CD4-positive, alpha-beta memory T cell (primary cell): ENCODE measurements at regions not wholly inside any gene's neighbourhood (a gene's known extent, or its start where the extent isn't known, plus 50 kb on each side); places are given as distances from the start of the nearest gene placed in this dataset.

Source experiments
- CTCF ChIA-PET: fragments of 350-600 bp; sonication (Branson Sonifier 250); formaldehyde crosslinking; loops from one replicate; lab custom pipeline; 2021; ENCODE audit warnings: inconsistent platforms; ENCODE audit not compliant: partially characterized antibody; lab: Charles Lee
- POLR2A ChIA-PET: fragments of 350-600 bp; sonication (Branson Sonifier 250); formaldehyde crosslinking; loops from one replicate; lab custom pipeline; 2021; ENCODE audit not compliant: partially characterized antibody; lab: Charles Lee
- DNase-seq, 5 donors: peaks; one replicate each; pipeline versions ENCODE4 v3.0.0 to v3.0.0-alpha.2; 2020 to 2022; ENCODE audit warnings: mixed read lengths in 1 of 5
- H3K27ac ChIP-seq: one replicate; pipeline ENCODE4 v1.7.0; 2013; ENCODE audit warnings: low read depth, low read length
- H3K27me3 ChIP-seq: 2 replicates; pipeline ENCODE4 v1.7.0; 2013; ENCODE audit warnings: mild to moderate bottlenecking, low read length, moderate library complexity; ENCODE audit not compliant: insufficient read depth
- H3K36me3 ChIP-seq: 2 replicates; pipeline ENCODE4 v1.7.0; 2013; ENCODE audit warnings: mild to moderate bottlenecking, low read length, moderate library complexity; ENCODE audit not compliant: insufficient read depth
- H3K4me1 ChIP-seq: 2 replicates; pipeline ENCODE4 v1.7.0; 2013; ENCODE audit warnings: mild to moderate bottlenecking, low read length, moderate library complexity; ENCODE audit not compliant: insufficient read depth
- H3K4me3 ChIP-seq, 2 donors: one replicate each; pipeline ENCODE4 v1.7.0; 2013; ENCODE audit warnings: low read length in 2 of 2, mild to moderate bottlenecking in 1 of 2
- H3K9me3 ChIP-seq, 2 donors: one replicate each; pipeline ENCODE4 v1.7.0; 2013; ENCODE audit warnings: low read length in 2 of 2, control low read depth in 1 of 2; ENCODE audit not compliant: control insufficient read depth in 1 of 2
- H3K27ac Mint-ChIP-seq, 7 donors: one replicate each; pipeline ENCODE4 v1.8.0; 2020 to 2021; ENCODE audit warnings: mixed read lengths in 7 of 7, mild to moderate bottlenecking in 6 of 7, inconsistent platforms in 3 of 7, moderate library complexity in 3 of 7
- H3K27me3 Mint-ChIP-seq, 2 donors: one replicate each; pipeline ENCODE4 v1.8.0; 2020 to 2021; ENCODE audit warnings: mixed read lengths in 2 of 2
- H3K36me3 Mint-ChIP-seq, 2 donors: one replicate each; pipeline ENCODE4 v1.8.0; 2020 to 2021; ENCODE audit warnings: mixed read lengths in 2 of 2, inconsistent platforms in 1 of 2, mild to moderate bottlenecking in 1 of 2
- H3K4me1 Mint-ChIP-seq, 4 donors: one replicate each; pipeline ENCODE4 v1.8.0; 2020 to 2021; ENCODE audit warnings: mixed read lengths in 4 of 4, mild to moderate bottlenecking in 1 of 4
- H3K4me3 Mint-ChIP-seq, 8 donors: one replicate each; pipeline ENCODE4 v1.8.0; 2020 to 2021; ENCODE audit warnings: mixed read lengths in 8 of 8, mild to moderate bottlenecking in 7 of 8, moderate library complexity in 6 of 8, inconsistent platforms in 3 of 8
- H3K9me3 Mint-ChIP-seq, 8 donors: one replicate each; pipeline ENCODE4 v1.8.0; 2020 to 2021; ENCODE audit warnings: mixed read lengths in 8 of 8, mild to moderate bottlenecking in 5 of 8, inconsistent platforms in 3 of 8, moderate library complexity in 1 of 8
- intact Hi-C: fragments of 100-400 bp; cut with micrococcal nuclease; formaldehyde crosslinking; loops from one replicate; pipeline ENCODE4 v1.15.1; 2023

- Histone ChIP-seq H3K4me3 (no peak overlapping the region), H3K27me3 (no peaks in the 10 kb centered on the region), H3K9me3 (no peaks in the 10 kb centered on the region), H3K27ac (no peak overlapping the region), H3K36me3 (no peaks in the 10 kb centered on the region), H3K4me1 (no peaks in the 10 kb centered on the region)
- ChIA-PET CTCF (no interaction called here), POLR2A (no interaction called here)
- intact Hi-C loops: no loop called here
- DNase-seq: no peak
- Mint-ChIP-seq H3K4me3 (no peak overlapping the region), H3K27me3 (peaks cover 3 to 11% of the 10 kb centered on the region in 2 donors), H3K36me3 (no peaks in the 10 kb centered on the region), H3K9me3 (peaks cover 0 to 4% (median 0%) of the 10 kb centered on the region in 8 donors), H3K4me1 (peaks cover 0 to 5% (median 3%) of the 10 kb centered on the region in 4 donors), H3K27ac (no peak overlapping the region)
Measured at GRCh38 chr15:39250460-39251186, 330.3 kb upstream of the THBS1 start.

- H3K9me3 Mint-ChIP-seq: peaks cover 0 to 4% (median 0%) of the 10 kb centered on the region in 8 donors
- Histone ChIP-seq H3K27ac (no peak overlapping the region), H3K4me3 (no peak overlapping the region), H3K9me3 (no peaks in the 10 kb centered on the region), H3K36me3 (no peaks in the 10 kb centered on the region), H3K4me1 (no peaks in the 10 kb centered on the region), H3K27me3 (no peaks in the 10 kb centered on the region)
- peaks cover 3 to 8% of the 10 kb centered on the region in 2 donors for H3K27me3 Mint-ChIP-seq
- intact Hi-C loops: no loop called here
- ChIA-PET CTCF (no interaction called here), POLR2A (no interaction called here)
- H3K36me3 Mint-ChIP-seq: no peaks in the 10 kb centered on the region
- no peak for DNase-seq
- peaks cover 0 to 5% (median 3%) of the 10 kb centered on the region in 4 donors for H3K4me1 Mint-ChIP-seq
- H3K4me3 Mint-ChIP-seq: no peak overlapping the region
- no peak overlapping the region for H3K27ac Mint-ChIP-seq
Measured at GRCh38 chr15:39251413-39252133, 329.3 kb upstream of the THBS1 start.

DNA sequence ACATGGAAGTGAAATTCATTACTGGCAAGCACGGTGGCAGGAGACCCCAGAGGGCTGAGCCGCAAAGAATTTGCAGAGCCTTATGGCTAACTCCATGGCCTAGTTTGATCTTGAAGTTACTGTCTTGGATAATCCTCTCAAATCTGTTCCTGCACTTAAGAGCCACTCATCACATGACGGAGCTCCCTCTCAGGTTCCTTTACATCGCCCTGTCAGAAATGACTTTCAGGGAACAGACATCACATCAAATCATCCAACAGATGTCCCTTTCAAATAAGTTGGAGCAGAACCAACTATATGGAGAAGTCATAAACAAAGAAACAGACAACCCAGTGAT is 328.8 kb upstream of the THBS1 start:
- H3K4me3 Mint-ChIP-seq: no peak overlapping the region
- POLR2A ChIA-PET: no interaction called here
- CTCF ChIA-PET: no interaction called here

DNA sequence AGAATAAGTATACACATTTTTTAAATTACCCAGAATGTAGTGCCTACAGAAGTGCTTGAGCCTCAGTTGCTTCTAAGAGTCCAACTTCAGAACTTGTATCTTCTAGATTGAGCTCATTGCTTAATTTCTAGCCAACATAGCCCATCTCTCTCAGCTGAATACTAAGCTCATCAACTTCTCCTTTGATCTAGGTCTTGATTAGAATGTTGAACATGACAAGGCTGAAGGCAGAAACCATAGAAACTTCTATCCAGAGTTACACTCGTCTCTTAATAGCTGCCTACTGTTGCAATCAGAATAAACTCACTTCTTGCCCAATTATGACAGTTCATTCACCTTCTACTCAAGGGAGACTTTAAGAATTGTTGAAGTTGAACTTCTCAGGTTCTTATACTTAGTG is 327.3 kb upstream of the THBS1 start:
- Histone ChIP-seq H3K4me3 (no peak overlapping the region), H3K27me3 (no peaks in the 10 kb centered on the region), H3K36me3 (no peaks in the 10 kb centered on the region), H3K27ac (no peak overlapping the region), H3K9me3 (no peaks in the 10 kb centered on the region), H3K4me1 (no peaks in the 10 kb centered on the region)
- ChIA-PET POLR2A (no interaction called here), CTCF (interaction anchor here (1.0 to 1.4 kb wide), 2 partner anchors 10 to 12 kb away, joined by 3 to 4 read pairs; no protein-coding TSS in a partner anchor)
- H3K4me3 Mint-ChIP-seq: no peak overlapping the region
- peaks cover 0 to 5% (median 3%) of the 10 kb centered on the region in 4 donors for H3K4me1 Mint-ChIP-seq
- intact Hi-C loops: no loop called here
- H3K36me3 Mint-ChIP-seq: no peaks in the 10 kb centered on the region
- no peak overlapping the region for H3K27ac Mint-ChIP-seq
- peaks cover 0 to 4% (median 0%) of the 10 kb centered on the region in 8 donors for H3K9me3 Mint-ChIP-seq
- H3K27me3 Mint-ChIP-seq: peaks cover 8 to 9% of the 10 kb centered on the region in 2 donors
- DNase-seq: no peak

More for the DNA sequence above, 328.8 kb upstream of the THBS1 start:
- H3K27me3 Mint-ChIP-seq: peaks cover 4 to 9% of the 10 kb centered on the region in 2 donors
- DNase-seq: no peak
- H3K27ac Mint-ChIP-seq: no peak overlapping the region
- H3K27me3 ChIP-seq: no peaks in the 10 kb centered on the region
- intact Hi-C loops: no loop called here
- no peaks in the 10 kb centered on the region for H3K9me3 ChIP-seq
- no peaks in the 10 kb centered on the region for H3K36me3 Mint-ChIP-seq
- peaks cover 0 to 5% (median 3%) of the 10 kb centered on the region in 4 donors for H3K4me1 Mint-ChIP-seq
- H3K4me1 ChIP-seq: no peaks in the 10 kb centered on the region
- H3K36me3 ChIP-seq: no peaks in the 10 kb centered on the region
- peaks cover 0 to 4% (median 0%) of the 10 kb centered on the region in 8 donors for H3K9me3 Mint-ChIP-seq
- no peak overlapping the region for H3K4me3 ChIP-seq
- no peak overlapping the region for H3K27ac ChIP-seq

GRCh38 chr15:39254181-39254580 is 326.7 kb upstream of the THBS1 start:
- H3K4me3 ChIP-seq: no peak overlapping the region
- H3K4me3 Mint-ChIP-seq: no peak overlapping the region
- no peak for DNase-seq
- CTCF ChIA-PET: interaction anchor here (1.0 to 1.4 kb wide), 2 partner anchors 11 kb away, joined by 3 to 4 read pairs; no protein-coding TSS in a partner anchor
- no peak overlapping the region for H3K27ac Mint-ChIP-seq
- POLR2A ChIA-PET: no interaction called here
- H3K27me3 Mint-ChIP-seq: peaks cover 8 to 9% of the 10 kb centered on the region in 2 donors
- H3K9me3 ChIP-seq: no peaks in the 10 kb centered on the region
- peaks cover 0 to 4% (median 0%) of the 10 kb centered on the region in 8 donors for H3K9me3 Mint-ChIP-seq
- no peaks in the 10 kb centered on the region for H3K27me3 ChIP-seq
- H3K4me1 ChIP-seq: no peaks in the 10 kb centered on the region
- intact Hi-C loops: no loop called here
- H3K36me3 Mint-ChIP-seq: no peaks in the 10 kb centered on the region
- no peak overlapping the region for H3K27ac ChIP-seq
- peaks cover 0 to 5% (median 3%) of the 10 kb centered on the region in 4 donors for H3K4me1 Mint-ChIP-seq
- no peaks in the 10 kb centered on the region for H3K36me3 ChIP-seq

- Mint-ChIP-seq H3K4me3 (no peak overlapping the region), H3K27ac (no peak overlapping the region), H3K9me3 (peaks cover 0 to 10% (median 1%) of the 10 kb centered on the region in 8 donors), H3K4me1 (peaks cover 0 to 1% (median 0%) of the 10 kb centered on the region in 4 donors), H3K36me3 (no peaks in the 10 kb centered on the region), H3K27me3 (peaks cover 8 to 10% of the 10 kb centered on the region in 2 donors)
- POLR2A ChIA-PET: no interaction called here
- intact Hi-C loops: no loop called here
- CTCF ChIA-PET: no interaction called here
- Histone ChIP-seq H3K27me3 (no peaks in the 10 kb centered on the region), H3K36me3 (no peaks in the 10 kb centered on the region), H3K9me3 (no peaks in the 10 kb centered on the region), H3K27ac (no peak overlapping the region), H3K4me3 (no peak overlapping the region), H3K4me1 (no peaks in the 10 kb centered on the region)
- no peak for DNase-seq
Measured at GRCh38 chr15:39255760-39256159, 325.1 kb upstream of the THBS1 start.

DNA sequence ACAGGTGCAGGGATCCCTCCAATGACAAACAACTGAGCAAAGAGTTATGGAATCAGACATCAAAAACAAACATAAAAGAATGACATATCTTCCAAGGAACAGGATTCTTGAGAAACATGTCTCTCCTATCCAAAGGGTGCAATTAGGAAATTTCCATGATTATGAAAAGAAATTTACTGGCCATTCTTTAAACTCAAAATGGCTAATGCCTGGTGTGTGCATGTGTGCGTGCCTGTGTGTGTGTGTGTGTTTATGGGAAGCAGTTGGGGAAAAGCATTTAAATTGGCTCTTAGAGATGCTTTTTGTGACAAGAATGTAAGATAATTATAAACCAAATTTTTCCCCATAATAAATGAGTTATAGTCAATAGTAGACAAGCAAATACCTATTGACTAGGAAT is 320.5 kb upstream of the THBS1 start:
- Histone ChIP-seq H3K27me3 (no peaks in the 10 kb centered on the region), H3K4me3 (no peak overlapping the region), H3K9me3 (no peaks in the 10 kb centered on the region), H3K27ac (no peak overlapping the region), H3K36me3 (no peaks in the 10 kb centered on the region), H3K4me1 (no peaks in the 10 kb centered on the region)
- no peak for DNase-seq
- H3K36me3 Mint-ChIP-seq: no peaks in the 10 kb centered on the region
- ChIA-PET POLR2A (no interaction called here), CTCF (no interaction called here)
- no peak overlapping the region for H3K27ac Mint-ChIP-seq
- no peak overlapping the region for H3K4me3 Mint-ChIP-seq
- H3K9me3 Mint-ChIP-seq: peaks cover 0 to 8% (median 3%) of the 10 kb centered on the region in 8 donors
- intact Hi-C loops: no loop called here
- peaks cover 5 to 8% of the 10 kb centered on the region in 2 donors for H3K27me3 Mint-ChIP-seq
- H3K4me1 Mint-ChIP-seq: peaks cover 7 to 25% (median 15%) of the 10 kb centered on the region in 4 donors
